ENCODE measurements at regions not wholly inside any gene's neighbourhood (a gene's known extent, or its start where the extent isn't known, plus 50 kb on each side); places are given as distances from the start of the nearest gene placed in this dataset.

DNA sequence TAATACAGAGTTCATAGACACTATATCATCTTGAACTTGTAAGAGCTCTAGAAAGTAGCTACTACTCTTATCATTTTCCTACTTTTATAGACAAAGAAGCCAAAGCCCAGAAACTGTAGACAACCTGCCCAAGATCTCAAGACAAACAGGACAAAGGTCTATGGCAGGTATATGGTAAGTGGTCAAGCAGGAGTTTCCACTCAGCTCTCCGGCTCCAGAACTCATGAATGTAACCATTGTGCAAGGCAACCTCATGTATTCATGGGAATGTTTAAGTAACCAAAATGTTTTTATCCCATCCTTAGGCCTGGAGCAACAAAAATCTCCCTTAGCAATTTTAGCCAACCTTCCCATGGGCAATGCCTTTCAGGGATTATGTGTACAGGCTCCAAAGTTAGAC is 163.4 kb upstream of the PUM3 start:
- no peak for TF ChIP-seq EZH2 (IDR thresholded peaks at IDR 0.05; ENCODE audit: low read depth)
- TF ChIP-seq, protein P1, sequence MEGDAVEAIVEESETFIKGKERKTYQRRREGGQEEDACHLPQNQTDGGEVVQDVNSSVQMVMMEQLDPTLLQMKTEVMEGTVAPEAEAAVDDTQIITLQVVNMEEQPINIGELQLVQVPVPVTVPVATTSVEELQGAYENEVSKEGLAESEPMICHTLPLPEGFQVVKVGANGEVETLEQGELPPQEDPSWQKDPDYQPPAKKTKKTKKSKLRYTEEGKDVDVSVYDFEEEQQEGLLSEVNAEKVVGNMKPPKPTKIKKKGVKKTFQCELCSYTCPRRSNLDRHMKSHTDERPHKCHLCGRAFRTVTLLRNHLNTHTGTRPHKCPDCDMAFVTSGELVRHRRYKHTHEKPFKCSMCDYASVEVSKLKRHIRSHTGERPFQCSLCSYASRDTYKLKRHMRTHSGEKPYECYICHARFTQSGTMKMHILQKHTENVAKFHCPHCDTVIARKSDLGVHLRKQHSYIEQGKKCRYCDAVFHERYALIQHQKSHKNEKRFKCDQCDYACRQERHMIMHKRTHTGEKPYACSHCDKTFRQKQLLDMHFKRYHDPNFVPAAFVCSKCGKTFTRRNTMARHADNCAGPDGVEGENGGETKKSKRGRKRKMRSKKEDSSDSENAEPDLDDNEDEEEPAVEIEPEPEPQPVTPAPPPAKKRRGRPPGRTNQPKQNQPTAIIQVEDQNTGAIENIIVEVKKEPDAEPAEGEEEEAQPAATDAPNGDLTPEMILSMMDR (conservative IDR thresholded peaks at IDR 0.05), result no peak

Data from PC-9 (cell line).